ENCODE measurements at regions not wholly inside any gene's neighbourhood (a gene's known extent, or its start where the extent isn't known, plus 50 kb on each side); places are given as distances from the start of the nearest gene placed in this dataset.

- TF ChIP-seq CTCF (IDR thresholded peaks at IDR 0.05 in 8 of 11, conservative IDR thresholded peaks at IDR 0.05 in 3 of 11): no peak
- no peak for TF ChIP-seq POLR2A (IDR thresholded peaks at IDR 0.05)
- no peak for TF ChIP-seq POLR2AphosphoS5 (IDR thresholded peaks at IDR 0.05)
Observed at GRCh38 chr9:104997536-104997935, 69.6 kb upstream of the ABCA1 start.
